ENCODE measurements at regions not wholly inside any gene's neighbourhood (a gene's known extent, or its start where the extent isn't known, plus 50 kb on each side); places are given as distances from the start of the nearest gene placed in this dataset.
"Not testable (repeated sequence)": the region's sequence is repeated elsewhere in the genome, so short reads cannot be mapped to it uniquely, and the experiment has no call there.

GRCh38 chr4:179164267-179164999, 1722.2 kb upstream of the AGA start:
- no peak for DNase-seq

- DNase-seq = peak; percentile 89
Measured at GRCh38 chr4:179165000-179165738, 1722.9 kb upstream of the AGA start.

DNA sequence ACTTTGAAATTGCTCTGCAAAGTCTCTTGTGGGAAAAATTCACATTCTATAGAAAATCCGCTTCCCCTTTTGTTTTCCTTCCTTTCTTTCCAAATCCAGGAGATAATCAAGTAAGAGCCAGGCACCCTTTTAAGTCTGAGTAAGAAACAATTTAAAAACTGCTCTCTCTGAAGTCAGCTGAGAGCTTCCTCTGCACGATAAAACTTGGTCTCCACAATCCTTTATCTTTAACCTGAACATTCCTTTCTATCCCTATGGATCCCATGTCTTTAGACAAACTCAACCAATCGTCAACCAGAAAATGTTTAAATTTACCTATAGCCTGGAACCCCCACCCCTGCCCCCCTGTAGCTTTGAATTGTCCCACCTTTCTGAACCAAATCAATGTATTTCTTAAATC, 1723.6 kb upstream of the AGA start:
- DNase-seq = no peak

DNA sequence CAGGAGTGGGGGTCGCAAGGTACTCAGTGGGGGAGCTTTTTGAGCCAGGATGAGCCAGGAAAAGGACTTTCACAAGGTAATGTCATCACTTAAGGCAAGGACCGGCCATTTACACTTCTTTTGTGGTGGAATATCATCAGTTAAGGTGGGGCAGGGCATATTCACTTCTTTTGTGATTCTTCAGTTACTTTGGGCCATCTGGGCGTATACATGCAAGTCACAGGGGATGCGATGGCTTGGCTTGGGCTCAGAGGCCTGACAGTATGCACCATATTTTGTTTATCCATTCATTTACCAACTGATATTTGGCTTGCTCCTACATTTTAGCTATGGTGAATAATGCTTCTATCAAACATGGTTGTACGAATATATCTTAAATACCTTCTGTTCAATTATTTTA, 1728.1 kb upstream of the AGA start:
- DNase-seq = not testable (repeated sequence)

- DNase-seq = no peak
Measured at GRCh38 chr4:179182741-179183140, 1740.5 kb upstream of the AGA start.

GRCh38 chr4:179195887-179196286, 1753.7 kb upstream of the AGA start:
- peak; percentile 56 for DNase-seq

- peak; percentile 68 for DNase-seq
Measured at GRCh38 chr4:179196511-179196910, 1754.3 kb upstream of the AGA start.

DNA sequence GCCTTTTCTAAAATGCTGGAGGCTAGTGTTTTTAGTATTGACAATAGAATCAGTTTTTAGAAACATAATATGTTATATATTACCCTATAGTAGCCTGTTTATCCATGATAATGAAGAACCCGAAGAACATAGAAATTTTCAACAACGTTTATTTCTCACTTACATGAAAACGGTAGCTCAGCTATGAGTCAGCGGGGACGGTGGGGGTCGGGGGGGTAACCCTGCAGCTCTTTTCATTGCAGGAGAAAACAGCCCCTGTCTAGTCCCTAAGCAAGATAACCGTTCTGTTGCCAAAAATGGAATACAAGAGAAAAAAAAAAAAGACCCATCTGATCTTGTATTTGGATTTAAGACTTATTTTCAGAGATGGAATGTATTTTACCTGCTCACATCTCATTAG, 1758.4 kb upstream of the AGA start:
- DNase-seq = no peak

DNA sequence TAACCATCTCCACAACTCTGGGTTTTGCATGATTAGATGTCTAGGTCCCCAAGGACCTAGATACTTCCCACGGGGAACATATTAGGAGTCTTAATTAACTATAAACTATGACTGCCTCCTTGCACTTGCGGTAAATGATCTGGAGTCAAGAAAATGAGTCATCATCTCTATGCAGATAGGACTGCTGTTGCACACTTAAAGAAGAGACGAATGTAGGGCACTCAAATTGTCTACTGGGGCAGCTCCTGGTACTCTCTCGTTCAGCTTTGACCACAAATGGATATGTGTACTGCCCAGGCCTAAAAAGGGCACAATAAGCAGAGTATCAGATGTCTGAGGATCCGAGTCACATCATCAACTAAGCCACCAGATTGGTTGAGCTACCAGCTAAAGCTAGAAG, 1783.4 kb upstream of the AGA start:
- no peak for DNase-seq

GRCh38 chr4:179248821-179249220, 1806.6 kb upstream of the AGA start:
- DNase-seq = no peak

DNA sequence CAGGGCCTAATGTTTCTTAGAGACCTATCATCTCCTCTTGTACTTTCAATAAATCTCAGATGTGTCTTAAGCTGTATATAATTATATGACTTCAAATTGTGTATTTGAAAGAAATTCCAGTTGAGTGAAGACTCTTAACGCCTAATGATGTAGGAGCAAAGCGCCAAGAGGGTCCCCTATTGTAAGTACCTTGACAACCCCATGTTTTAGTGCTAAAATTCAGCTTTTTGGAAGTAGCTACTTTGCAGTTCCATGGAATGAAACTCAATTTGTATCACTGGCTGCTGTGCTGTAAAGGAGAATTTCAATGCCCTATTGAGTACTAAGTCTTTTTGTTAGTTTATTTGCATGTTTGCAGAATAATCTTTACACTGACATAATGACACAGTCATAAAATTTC, 1826.6 kb upstream of the AGA start:
- no peak for DNase-seq

- DNase-seq = no peak
Measured at GRCh38 chr4:179272282-179272681, 1830.0 kb upstream of the AGA start.

- no peak for DNase-seq
Measured at GRCh38 chr4:179278647-179279046, 1836.4 kb upstream of the AGA start.

- DNase-seq = peak; percentile 84
Measured at GRCh38 chr4:179285696-179286095, 1843.5 kb upstream of the AGA start.

- DNase-seq = no peak
Measured at GRCh38 chr4:179291657-179292056, 1849.4 kb upstream of the AGA start.

DNA sequence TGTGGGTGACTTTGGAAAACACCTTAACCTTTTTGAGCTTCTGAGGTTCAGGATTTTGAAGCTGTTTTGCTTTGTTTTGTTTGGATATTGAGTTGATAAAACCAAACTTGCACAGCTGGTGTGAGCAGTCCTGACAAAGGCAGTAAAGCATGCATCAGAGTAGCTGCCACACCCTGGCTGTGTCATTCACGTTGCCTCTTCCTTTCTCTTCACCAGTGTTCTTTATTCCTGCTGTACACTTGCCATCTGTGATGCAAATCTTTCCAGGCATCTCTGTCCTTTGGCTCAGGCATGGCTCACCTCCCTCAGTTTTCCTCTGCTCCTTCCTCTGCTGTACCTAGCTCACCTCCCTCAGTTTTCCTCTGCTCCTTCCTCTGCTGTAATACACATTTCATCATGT, 1850.2 kb upstream of the AGA start:
- DNase-seq = no peak

DNA sequence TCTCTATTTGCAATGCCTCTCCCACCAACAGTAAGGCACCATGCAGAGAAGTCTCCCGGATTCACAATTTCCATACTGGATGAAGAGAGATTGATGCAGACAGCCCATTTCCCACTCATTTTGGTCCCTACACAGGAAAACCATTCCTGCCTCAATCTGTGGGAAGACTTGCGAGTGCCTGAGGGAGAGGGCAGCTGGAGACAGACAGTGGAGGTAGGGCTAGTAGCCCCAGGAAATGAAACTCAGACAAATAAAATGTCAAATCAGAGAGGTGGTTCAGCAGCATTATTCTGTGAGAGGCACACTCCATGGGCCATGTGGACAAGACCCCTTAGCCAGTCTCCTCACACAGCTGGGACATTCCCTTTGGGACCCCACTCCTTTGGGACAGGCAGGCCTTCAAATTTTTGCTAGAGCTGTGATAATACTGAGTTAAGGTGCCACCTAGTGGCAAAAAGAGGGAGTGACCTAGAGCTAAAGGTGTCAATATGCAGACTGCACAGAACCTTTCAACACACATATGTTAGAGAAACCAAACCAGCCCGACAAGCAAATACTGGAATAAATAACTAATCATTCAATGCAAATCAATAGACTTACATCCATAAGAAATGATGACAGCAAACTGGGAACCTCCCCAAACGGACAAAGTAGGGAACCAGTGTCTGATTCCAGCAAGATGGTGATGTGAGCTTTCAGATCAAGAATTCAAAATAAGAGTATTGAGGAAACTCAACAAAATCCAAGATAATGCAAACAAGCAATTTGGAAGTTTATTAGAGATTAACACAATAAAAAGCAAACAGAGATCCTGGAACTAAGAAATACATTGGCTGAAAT, 1865.3 kb upstream of the AGA start:
- no peak for DNase-seq

DNA sequence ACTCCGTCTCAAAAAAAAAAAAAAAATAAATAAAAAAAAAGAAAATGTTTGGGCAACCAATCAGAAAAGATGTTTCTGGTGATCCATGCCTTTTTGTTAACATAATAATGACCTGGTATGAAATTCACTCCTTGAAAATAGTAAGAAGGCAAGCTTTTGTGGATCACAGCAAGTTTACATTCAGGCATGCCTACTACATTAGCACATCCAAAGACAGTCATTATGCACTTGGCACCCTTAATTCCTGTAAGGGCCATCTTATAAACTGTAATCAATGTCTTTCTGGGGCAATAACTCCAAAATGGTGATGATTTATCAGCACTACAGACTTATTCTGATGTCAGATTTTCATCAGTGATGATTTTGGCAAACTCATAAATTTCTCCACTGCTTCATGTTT, 1871.6 kb upstream of the AGA start:
- DNase-seq = no peak

- no peak for DNase-seq
Measured at GRCh38 chr4:179325181-179325580, 1882.9 kb upstream of the AGA start.

DNA sequence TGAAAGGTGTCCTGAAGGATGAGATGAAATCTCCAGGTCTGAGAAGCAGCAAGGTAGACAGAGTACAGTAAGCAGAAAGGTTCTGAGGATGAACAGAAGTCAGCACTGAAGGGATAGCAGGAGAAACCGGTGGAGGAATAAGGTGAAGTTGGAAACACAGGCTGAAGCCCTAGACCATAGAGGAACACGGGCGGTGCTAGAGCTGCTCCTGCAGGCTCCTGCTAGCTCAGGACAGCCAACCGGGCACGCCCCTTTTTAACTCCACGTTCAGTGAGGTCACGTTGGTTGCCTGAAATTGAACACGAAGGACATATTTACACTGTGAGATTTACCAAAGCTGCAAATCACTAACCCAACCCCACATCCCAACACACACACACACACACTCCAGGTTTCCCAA, 1886.4 kb upstream of the AGA start:
- no peak for DNase-seq

GRCh38 chr4:179331362-179331761, 1889.1 kb upstream of the AGA start:
- DNase-seq = no peak

DNA sequence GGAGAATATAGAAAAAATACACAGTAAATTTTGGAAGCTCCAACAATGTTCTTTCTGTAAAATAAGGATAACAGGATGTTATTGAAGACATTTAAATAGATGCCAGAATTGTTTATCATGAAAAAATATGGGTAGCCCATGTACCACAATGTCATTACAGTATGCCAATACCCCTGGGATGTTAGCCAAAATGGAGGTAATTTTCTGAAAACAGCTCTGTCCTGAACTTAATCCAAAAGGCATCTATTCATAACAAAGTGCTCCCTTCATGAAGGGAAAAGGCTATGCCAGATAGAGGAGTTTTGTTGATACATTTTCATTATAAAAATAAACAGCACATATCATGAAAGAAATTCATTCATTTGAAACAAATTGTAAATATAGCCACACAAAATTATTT, 1902.6 kb upstream of the AGA start:
- no peak for DNase-seq

GRCh38 chr4:179352221-179352620, 1910.0 kb upstream of the AGA start:
- DNase-seq = no peak

- DNase-seq = peak; percentile 37
Measured at GRCh38 chr4:179353786-179354185, 1911.5 kb upstream of the AGA start.
